ENCODE measurements at regions not wholly inside any gene's neighbourhood (a gene's known extent, or its start where the extent isn't known, plus 50 kb on each side); places are given as distances from the start of the nearest gene placed in this dataset.

- Histone ChIP-seq H3K36me3 (ENCODE audit: insufficient read depth, low read length) (no peaks in the 10 kb centered on the region), H3K9ac (ENCODE audit: low read length) (no peak overlapping the region), H3K4me3 (ENCODE audit: low read depth, low read length, poor library complexity, severe bottlenecking) (no peak overlapping the region), H2AFZ (ENCODE audit: low read length) (no peak overlapping the region), H3K27ac (ENCODE audit: low read depth, low read length, poor library complexity, severe bottlenecking) (no peak overlapping the region), H4K20me1 (ENCODE audit: insufficient read depth, low read length) (no peaks in the 10 kb centered on the region), H3K9me2 (ENCODE audit: low read depth, low read length) (no peaks in the 10 kb centered on the region), H3F3A (ENCODE audit: insufficient read depth, low read length) (no peaks in the 10 kb centered on the region), H3K4me2 (ENCODE audit: low read length) (no peak overlapping the region), H3K4me1 (ENCODE audit: insufficient read depth, low read length, severe bottlenecking) (no peaks in the 10 kb centered on the region), H3K27me3 (ENCODE audit: insufficient read depth, low read length) (no peaks in the 10 kb centered on the region), H3K9me3 (ENCODE audit: low read length) (no peaks in the 10 kb centered on the region), H3K79me2 (ENCODE audit: insufficient read depth, low read length) (no peaks in the 10 kb centered on the region)
- TF ChIP-seq CTCF (IDR thresholded peaks at IDR 0.05; ENCODE audit: low read length): no peak
Measured at GRCh38 chr1:34610063-34610462, 144.8 kb upstream of the GJB5 start.

GRCh38 chr1:34611571-34611970, 143.3 kb upstream of the GJB5 start:
- TF ChIP-seq CTCF (IDR thresholded peaks at IDR 0.05; ENCODE audit: low read length) (no peak), EZH2 (IDR thresholded peaks at IDR 0.05; ENCODE audit: borderline replicate concordance, low read length) (no peak)
- no peaks in the 10 kb centered on the region for H3K36me3 ChIP-seq (ENCODE audit: insufficient read depth, low read length)
- H3K27me3 ChIP-seq (ENCODE audit: insufficient read depth, low read length): no peaks in the 10 kb centered on the region
- no peaks in the 10 kb centered on the region for H4K20me1 ChIP-seq (ENCODE audit: insufficient read depth, low read length)
- no peak overlapping the region for H3K4me3 ChIP-seq (ENCODE audit: low read depth, low read length, poor library complexity, severe bottlenecking)
- no peak overlapping the region for H3K9ac ChIP-seq (ENCODE audit: low read length)
- H3F3A ChIP-seq (ENCODE audit: insufficient read depth, low read length): no peaks in the 10 kb centered on the region
- no peak overlapping the region for H3K27ac ChIP-seq (ENCODE audit: low read depth, low read length, poor library complexity, severe bottlenecking)
- no peaks in the 10 kb centered on the region for H3K4me1 ChIP-seq (ENCODE audit: insufficient read depth, low read length, severe bottlenecking)
- H3K79me2 ChIP-seq (ENCODE audit: insufficient read depth, low read length): no peaks in the 10 kb centered on the region
- no peak overlapping the region for H2AFZ ChIP-seq (ENCODE audit: low read length)
- no peaks in the 10 kb centered on the region for H3K9me2 ChIP-seq (ENCODE audit: low read depth, low read length)
- H3K9me3 ChIP-seq (ENCODE audit: low read length): no peaks in the 10 kb centered on the region
- H3K4me2 ChIP-seq (ENCODE audit: low read length): no peak overlapping the region

- H3K9me3 ChIP-seq (ENCODE audit: low read length): no peaks in the 10 kb centered on the region
- TF ChIP-seq EZH2 (IDR thresholded peaks at IDR 0.05; ENCODE audit: borderline replicate concordance, low read length) (no peak), CTCF (IDR thresholded peaks at IDR 0.05; ENCODE audit: low read length) (no peak)
- H3K9me2 ChIP-seq (ENCODE audit: low read depth, low read length): no peaks in the 10 kb centered on the region
- H3K79me2 ChIP-seq (ENCODE audit: insufficient read depth, low read length): no peaks in the 10 kb centered on the region
- H3K4me3 ChIP-seq (ENCODE audit: low read depth, low read length, poor library complexity, severe bottlenecking): no peak overlapping the region
- no peaks in the 10 kb centered on the region for H3K36me3 ChIP-seq (ENCODE audit: insufficient read depth, low read length)
- H2AFZ ChIP-seq (ENCODE audit: low read length): no peak overlapping the region
- no peaks in the 10 kb centered on the region for H3K27me3 ChIP-seq (ENCODE audit: insufficient read depth, low read length)
- H3K9ac ChIP-seq (ENCODE audit: low read length): no peak overlapping the region
- H3K4me2 ChIP-seq (ENCODE audit: low read length): no peak overlapping the region
- no peak overlapping the region for H3K27ac ChIP-seq (ENCODE audit: low read depth, low read length, poor library complexity, severe bottlenecking)
- no peaks in the 10 kb centered on the region for H3F3A ChIP-seq (ENCODE audit: insufficient read depth, low read length)
- H3K4me1 ChIP-seq (ENCODE audit: insufficient read depth, low read length, severe bottlenecking): no peaks in the 10 kb centered on the region
- H4K20me1 ChIP-seq (ENCODE audit: insufficient read depth, low read length): no peaks in the 10 kb centered on the region
Measured at GRCh38 chr1:34612091-34612827, 142.6 kb upstream of the GJB5 start.
